ENCODE measurements at regions not wholly inside any gene's neighbourhood (a gene's known extent, or its start where the extent isn't known, plus 50 kb on each side); places are given as distances from the start of the nearest gene placed in this dataset.
"Not testable (repeated sequence)": the region's sequence is repeated elsewhere in the genome, so short reads cannot be mapped to it uniquely, and the experiment has no call there.

DNA sequence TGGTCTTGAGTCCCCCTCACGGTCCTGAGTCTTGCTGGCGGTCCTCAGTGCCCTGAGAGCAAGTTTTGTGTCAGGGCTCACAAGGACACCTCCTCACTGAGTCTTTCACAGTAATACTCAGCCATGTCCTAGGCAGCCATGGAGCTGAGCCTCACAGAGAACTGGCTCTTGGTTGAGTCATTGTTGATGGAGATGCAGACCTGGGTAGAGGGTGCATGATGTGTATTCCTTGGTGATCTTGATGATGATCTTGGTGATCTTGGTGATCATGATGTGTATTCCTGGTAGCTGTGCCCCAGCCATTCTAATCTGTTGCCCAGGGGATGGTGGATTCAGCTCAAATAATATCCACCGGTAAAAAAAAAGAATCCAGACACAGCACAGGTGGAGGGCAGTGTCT is 495.4 kb downstream of the TMEM121 start:
- peaks cover 11% of the 10 kb centered on the region for H3K36me3 Mint-ChIP-seq
- intact Hi-C loops (cut with micrococcal nuclease): loop anchor here (1.0 kb wide), 1 partner anchor 9 kb away; no protein-coding TSS in a partner anchor
- H3K27me3 Mint-ChIP-seq: peaks cover 2% of the 10 kb centered on the region
- peak overlapping the region; percentile 87 for H3K27ac Mint-ChIP-seq
- no peak overlapping the region for H3K4me3 Mint-ChIP-seq
- no peak for DNase-seq
- H3K9me3 Mint-ChIP-seq: peaks cover 9% of the 10 kb centered on the region
- H3K4me1 Mint-ChIP-seq (ENCODE audit: low read depth): peaks cover 47% of the 10 kb centered on the region
- POLR2A ChIA-PET: interaction anchor here (1.5 kb wide), 1 partner anchor 8 kb away, joined by 7 read pairs; no protein-coding TSS in a partner anchor
- CTCF ChIA-PET: interaction anchor here (1.4 kb wide), 1 partner anchor 8 kb away, joined by 6 read pairs; no protein-coding TSS in a partner anchor

DNA sequence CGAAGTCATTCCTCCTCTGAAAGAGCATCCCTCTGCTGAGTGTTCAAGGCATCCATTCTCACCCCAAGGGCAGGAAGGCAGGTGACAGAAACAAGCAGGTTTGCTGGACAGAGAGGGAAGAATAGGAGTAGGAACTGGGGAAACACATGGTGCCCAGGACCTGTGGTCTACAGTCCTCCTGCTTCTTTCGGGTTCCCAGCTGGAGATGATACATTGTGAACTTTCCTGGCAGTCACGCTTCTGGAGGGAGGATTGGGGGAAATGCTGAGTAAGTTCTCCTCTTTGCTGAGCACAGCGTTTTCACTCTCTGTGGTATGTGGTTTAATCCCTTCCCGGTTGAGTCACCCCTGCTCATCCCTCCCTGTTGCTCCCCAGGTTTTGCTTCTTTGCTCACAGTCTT is 496.3 kb downstream of the TMEM121 start:
- not testable (repeated sequence) for H3K27me3 Mint-ChIP-seq, H3K4me3 Mint-ChIP-seq, H3K9me3 Mint-ChIP-seq
- peak overlapping the region; percentile 87 for H3K27ac Mint-ChIP-seq
- intact Hi-C loops (cut with micrococcal nuclease): loop anchor here (1.0 kb wide), 1 partner anchor 9 kb away; no protein-coding TSS in a partner anchor
- ChIA-PET POLR2A (interaction anchor here (1.5 kb wide), 1 partner anchor 9 kb away, joined by 7 read pairs; no protein-coding TSS in a partner anchor), CTCF (interaction anchor here (1.4 kb wide), 1 partner anchor 9 kb away, joined by 6 read pairs; no protein-coding TSS in a partner anchor)
- H3K36me3 Mint-ChIP-seq: peaks cover 11% of the 10 kb centered on the region
- peaks cover 42% of the 10 kb centered on the region for H3K4me1 Mint-ChIP-seq (ENCODE audit: low read depth)
- DNase-seq: peak; percentile 48

- Mint-ChIP-seq H3K27ac (peak overlapping the region; percentile 87), H3K9me3 (peaks cover 9% of the 10 kb centered on the region), H3K36me3 (peaks cover 11% of the 10 kb centered on the region), H3K4me1 (ENCODE audit: low read depth) (peaks cover 45% of the 10 kb centered on the region), H3K4me3 (no peak overlapping the region), H3K27me3 (peaks cover 2% of the 10 kb centered on the region)
- DNase-seq: no peak
- ChIA-PET CTCF (no interaction called here), POLR2A (no interaction called here)
- intact Hi-C loops (cut with micrococcal nuclease): no loop called here
These were observed 497.0 kb downstream of the TMEM121 start for GRCh38 chr14:106023411-106023810.

DNA sequence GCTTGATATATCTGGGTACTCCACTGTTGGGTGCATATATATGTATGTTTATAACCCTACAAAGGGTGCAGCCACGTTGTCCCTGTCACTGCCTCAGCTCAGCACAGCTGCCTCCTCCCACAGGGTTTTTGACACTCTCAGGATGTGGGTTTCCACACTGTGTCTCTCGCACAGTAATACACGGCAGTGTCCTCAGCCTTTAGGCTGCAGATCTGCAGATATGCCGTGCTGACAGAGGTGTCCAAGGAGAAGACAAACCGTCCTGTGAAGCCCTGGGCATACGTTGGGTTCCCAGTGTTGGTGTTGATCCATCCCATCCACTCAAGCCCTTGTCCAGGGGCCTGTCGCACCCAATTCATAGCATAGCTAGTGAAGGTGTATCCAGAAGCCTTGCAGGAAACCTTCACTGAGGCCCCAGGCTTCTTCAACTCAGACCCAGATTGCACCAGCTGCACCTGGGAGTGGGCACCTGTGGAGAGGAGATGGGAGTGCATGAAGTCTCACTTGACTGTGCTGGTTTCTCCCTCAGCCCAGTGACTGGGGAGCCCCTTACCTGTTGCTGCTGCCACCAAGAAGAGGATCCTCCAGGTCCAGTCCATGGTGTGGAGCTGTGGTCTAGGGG is 498.7 kb downstream of the TMEM121 start:
- ChIA-PET POLR2A (no interaction called here), CTCF (interaction anchor here (0.9 to 2.1 kb wide), 3 partner anchors 8 to 69 kb away, joined by 3 to 8 read pairs (median 5); no protein-coding TSS in a partner anchor)
- Mint-ChIP-seq H3K27ac (peak overlapping the region; percentile 56), H3K36me3 (peaks cover 11% of the 10 kb centered on the region), H3K27me3 (peaks cover 4% of the 10 kb centered on the region), H3K9me3 (peaks cover 9% of the 10 kb centered on the region), H3K4me1 (ENCODE audit: low read depth) (peaks cover 48% of the 10 kb centered on the region), H3K4me3 (peak overlapping the region; percentile 32)
- intact Hi-C loops (cut with micrococcal nuclease): no loop called here
- DNase-seq: peak; percentile 53

DNA sequence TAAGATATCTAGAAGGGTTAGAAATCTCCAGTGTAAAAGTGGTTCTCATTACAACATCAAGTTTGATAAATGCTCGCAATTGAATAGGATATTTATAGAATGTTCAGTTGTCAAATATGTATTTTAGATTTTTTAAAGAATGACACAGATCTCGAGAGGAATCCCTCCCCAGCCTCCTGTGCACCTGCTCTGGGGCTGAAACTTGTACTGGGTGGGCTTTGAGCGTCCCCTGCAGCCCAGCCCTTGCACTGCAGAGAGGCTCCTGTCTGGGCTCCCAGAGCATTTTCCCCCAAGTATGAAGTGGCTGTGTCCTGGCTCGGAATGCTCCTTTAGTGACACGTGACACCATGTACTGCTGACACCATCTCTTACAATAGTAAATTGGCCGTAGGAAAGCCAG is 499.6 kb downstream of the TMEM121 start:
- Mint-ChIP-seq H3K4me1 (ENCODE audit: low read depth) (peaks cover 48% of the 10 kb centered on the region), H3K27me3 (peaks cover 4% of the 10 kb centered on the region), H3K27ac (no peak overlapping the region), H3K4me3 (no peak overlapping the region), H3K9me3 (peaks cover 9% of the 10 kb centered on the region), H3K36me3 (peaks cover 11% of the 10 kb centered on the region)
- intact Hi-C loops (cut with micrococcal nuclease): no loop called here
- CTCF ChIA-PET: interaction anchor here (2.1 kb wide), 1 partner anchor 24 kb away, joined by 8 read pairs; no protein-coding TSS in a partner anchor
- DNase-seq: no peak
- POLR2A ChIA-PET: no interaction called here

DNA sequence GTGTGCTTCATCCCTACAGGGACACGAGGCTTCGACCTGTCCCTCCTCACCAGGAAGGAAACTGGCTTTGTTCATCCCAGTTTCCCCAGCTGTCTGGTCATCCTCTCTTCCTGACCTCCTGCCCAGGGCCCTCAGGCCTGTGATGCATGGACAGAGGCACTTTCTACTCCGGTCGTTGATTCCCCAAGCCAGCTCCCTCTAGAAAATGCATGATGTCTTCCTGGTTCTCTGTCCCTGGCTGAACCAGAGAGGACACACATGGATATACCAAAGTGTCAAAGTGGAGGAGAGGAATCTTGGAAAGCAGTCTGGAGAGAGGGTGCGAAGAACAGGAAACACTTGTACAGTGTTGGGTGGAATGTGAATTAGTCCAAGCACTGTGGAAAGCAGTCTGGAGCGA is 501.4 kb downstream of the TMEM121 start:
- H3K4me1 Mint-ChIP-seq (ENCODE audit: low read depth): peaks cover 33% of the 10 kb centered on the region
- POLR2A ChIA-PET; DNase-seq; intact Hi-C loops (cut with micrococcal nuclease); H3K4me3 Mint-ChIP-seq; H3K9me3 Mint-ChIP-seq; H3K27me3 Mint-ChIP-seq: not testable (repeated sequence)
- CTCF ChIA-PET: interaction anchor here (2.1 kb wide), 1 partner anchor 26 kb away, joined by 8 read pairs; no protein-coding TSS in a partner anchor
- H3K36me3 Mint-ChIP-seq: peaks cover 11% of the 10 kb centered on the region
- peak overlapping the region; percentile 20 for H3K27ac Mint-ChIP-seq

DNA sequence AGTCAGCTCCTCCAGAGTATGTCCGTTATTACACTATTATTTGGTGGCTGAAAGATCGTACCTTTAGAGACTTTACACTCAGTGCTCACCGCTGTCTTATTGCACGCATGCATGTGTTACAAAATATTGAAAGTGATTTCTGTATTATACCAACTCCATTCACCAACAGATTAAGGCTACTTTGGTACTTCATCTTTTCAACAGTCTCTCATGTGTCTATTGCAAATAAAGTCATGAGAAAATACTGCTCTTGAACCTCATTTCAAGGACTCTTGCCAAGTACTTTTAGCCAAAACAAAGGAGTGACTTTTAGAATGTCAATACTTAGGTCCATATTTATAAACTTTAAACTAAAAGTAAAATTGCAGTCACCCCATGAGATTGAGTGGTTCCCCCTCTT is 503.6 kb downstream of the TMEM121 start:
- Mint-ChIP-seq H3K4me1 (ENCODE audit: low read depth) (peaks cover 32% of the 10 kb centered on the region), H3K4me3 (no peak overlapping the region)

GRCh38 chr14:106037380-106037779 is 511.0 kb downstream of the TMEM121 start:
- no peaks in the 10 kb centered on the region for H3K9me3 Mint-ChIP-seq
- H3K4me3 Mint-ChIP-seq: no peak overlapping the region
- intact Hi-C loops (cut with micrococcal nuclease): no loop called here
- POLR2A ChIA-PET: no interaction called here
- DNase-seq: no peak
- H3K27me3 Mint-ChIP-seq: peaks cover 2% of the 10 kb centered on the region
- CTCF ChIA-PET: interaction anchor here (2.5 to 5.2 kb wide), 3 partner anchors 8 to 35 kb away, joined by 9 to 29 read pairs (median 16); no protein-coding TSS in a partner anchor
- H3K36me3 Mint-ChIP-seq: no peaks in the 10 kb centered on the region
- peaks cover 25% of the 10 kb centered on the region for H3K4me1 Mint-ChIP-seq (ENCODE audit: low read depth)
- H3K27ac Mint-ChIP-seq: no peak overlapping the region

More for the DNA sequence above, 503.6 kb downstream of the TMEM121 start:
- Mint-ChIP-seq H3K9me3 (no peaks in the 10 kb centered on the region), H3K27me3 (peaks cover 4% of the 10 kb centered on the region), H3K36me3 (peaks cover 2% of the 10 kb centered on the region), H3K27ac (no peak overlapping the region)
- CTCF ChIA-PET: interaction anchor here (1.1 kb wide), 3 partner anchors 15 to 24 kb away, joined by 3 to 4 read pairs (median 3); no protein-coding TSS in a partner anchor
- intact Hi-C loops (cut with micrococcal nuclease): loop anchor here (1.0 kb wide), 1 partner anchor 13 kb away; no protein-coding TSS in a partner anchor
- DNase-seq: no peak
- POLR2A ChIA-PET: interaction anchor here (1.0 kb wide), 1 partner anchor 16 kb away, joined by 3 read pairs; no protein-coding TSS in a partner anchor

- Mint-ChIP-seq H3K27me3 (peaks cover 4% of the 10 kb centered on the region), H3K4me1 (ENCODE audit: low read depth) (peaks cover 24% of the 10 kb centered on the region), H3K27ac (no peak overlapping the region), H3K9me3 (no peaks in the 10 kb centered on the region), H3K4me3 (no peak overlapping the region), H3K36me3 (no peaks in the 10 kb centered on the region)
- ChIA-PET CTCF (interaction anchor here (1.1 to 5.2 kb wide), 4 partner anchors 24 to 64 kb away, joined by 3 to 29 read pairs (median 14); no protein-coding TSS in a partner anchor), POLR2A (no interaction called here)
- intact Hi-C loops (cut with micrococcal nuclease): no loop called here
- DNase-seq: no peak
These were observed 511.9 kb downstream of the TMEM121 start for GRCh38 chr14:106038263-106038662.

DNA sequence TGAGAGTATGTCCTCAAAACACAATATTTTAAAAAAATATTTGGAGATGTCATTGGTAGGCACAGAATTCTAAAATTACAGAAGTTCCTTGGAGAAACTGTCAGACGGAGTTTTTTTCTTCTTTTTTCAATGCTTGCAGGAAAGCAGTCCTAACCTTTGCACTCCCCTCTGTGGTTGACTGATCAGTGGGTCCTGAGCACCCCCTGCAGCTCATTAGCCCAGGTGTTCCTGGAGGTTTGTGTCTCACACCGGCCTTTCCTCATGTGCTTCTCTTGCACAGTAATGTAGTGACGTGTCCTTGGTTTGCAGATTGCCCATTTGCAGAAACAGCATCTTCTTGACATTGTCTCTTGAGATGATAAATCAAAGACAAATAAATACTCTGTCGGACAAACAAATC is 513.0 kb downstream of the TMEM121 start:
- Mint-ChIP-seq H3K4me1 (ENCODE audit: low read depth) (peaks cover 17% of the 10 kb centered on the region), H3K4me3 (no peak overlapping the region), H3K9me3 (no peaks in the 10 kb centered on the region), H3K27me3 (peaks cover 4% of the 10 kb centered on the region), H3K36me3 (no peaks in the 10 kb centered on the region), H3K27ac (no peak overlapping the region)
- ChIA-PET POLR2A (no interaction called here), CTCF (interaction anchor here (1.1 to 5.2 kb wide), 5 partner anchors 23 to 65 kb away, joined by 3 to 29 read pairs (median 5); no protein-coding TSS in a partner anchor)
- peak; percentile 77 for DNase-seq
- intact Hi-C loops (cut with micrococcal nuclease): no loop called here

DNA sequence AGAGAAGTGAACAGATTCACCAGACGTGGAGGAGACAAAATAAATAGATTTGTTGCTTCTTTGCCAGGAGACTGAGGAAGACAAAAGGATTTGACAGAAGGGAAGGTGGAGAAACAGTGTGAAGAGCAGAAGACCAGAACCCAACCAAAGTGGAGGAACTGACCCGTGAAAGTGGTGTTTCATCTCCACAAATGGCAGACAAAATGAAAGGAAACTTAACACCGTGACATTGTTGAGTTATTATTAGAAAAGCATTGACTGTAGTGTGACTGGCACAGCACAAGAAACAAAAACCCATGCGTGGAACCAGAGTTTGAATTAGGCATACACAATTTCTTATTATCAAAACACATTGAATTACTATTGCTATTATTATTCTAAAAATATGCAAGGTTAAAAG is 518.1 kb downstream of the TMEM121 start:
- DNase-seq: no peak
- Mint-ChIP-seq H3K4me3 (no peak overlapping the region), H3K9me3 (no peaks in the 10 kb centered on the region), H3K4me1 (ENCODE audit: low read depth) (peaks cover 14% of the 10 kb centered on the region), H3K36me3 (no peaks in the 10 kb centered on the region), H3K27ac (no peak overlapping the region), H3K27me3 (peaks cover 8% of the 10 kb centered on the region)
- ChIA-PET CTCF (interaction anchor here (0.6 to 2.9 kb wide), 14 partner anchors 8 to 136 kb away, joined by 3 to 22 read pairs (median 5); no protein-coding TSS in a partner anchor), POLR2A (no interaction called here)
- intact Hi-C loops (cut with micrococcal nuclease): loop anchor here (2.0 kb wide), 1 partner anchor 18 kb away; no protein-coding TSS in a partner anchor

DNA sequence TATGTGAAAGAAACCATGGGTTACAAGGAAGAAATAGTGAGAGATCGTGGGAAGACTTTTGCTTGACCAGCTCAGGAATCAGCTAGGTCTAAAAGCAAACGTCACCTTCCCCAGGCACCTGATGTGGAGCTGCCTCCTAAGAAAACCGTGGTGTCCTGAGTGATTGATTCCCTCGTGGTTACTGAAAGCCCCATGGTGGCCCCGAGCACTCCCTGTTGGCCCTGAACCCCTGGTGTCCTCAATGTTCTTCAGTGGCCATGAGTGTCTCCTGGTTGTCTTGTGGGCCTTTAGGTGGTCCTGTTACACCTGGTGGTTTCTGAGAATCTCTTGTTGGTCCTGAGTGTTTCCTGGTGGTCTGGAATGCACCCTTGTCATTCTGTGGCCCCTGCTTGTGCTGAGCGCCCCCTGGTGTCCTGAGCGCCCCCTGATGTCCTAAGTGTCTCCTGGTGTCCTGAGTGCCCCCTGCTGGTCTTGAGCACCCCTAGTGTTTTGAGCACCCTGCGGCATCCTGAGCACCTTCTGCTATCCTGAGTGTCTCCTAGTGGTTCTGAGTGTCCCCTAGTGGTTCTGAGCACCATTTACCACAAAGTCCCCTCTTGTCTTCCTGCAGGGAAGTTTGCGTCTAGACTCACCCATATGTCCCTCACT is 518.7 kb downstream of the TMEM121 start:
- Mint-ChIP-seq H3K27ac (peak overlapping the region; percentile 57), H3K4me3 (no peak overlapping the region), H3K9me3 (no peaks in the 10 kb centered on the region), H3K4me1 (ENCODE audit: low read depth) (peaks cover 12% of the 10 kb centered on the region), H3K36me3 (no peaks in the 10 kb centered on the region), H3K27me3 (peaks cover 12% of the 10 kb centered on the region)
- peak; percentile 92 for DNase-seq
- ChIA-PET CTCF (interaction anchor here (0.6 to 2.9 kb wide), 22 partner anchors 9 to 720 kb away, joined by 3 to 22 read pairs (median 4); no protein-coding TSS in a partner anchor), POLR2A (no interaction called here)
- intact Hi-C loops (cut with micrococcal nuclease): loop anchor here (1.0 to 2.0 kb wide), 3 partner anchors 18 to 100 kb away; no protein-coding TSS in a partner anchor

All from activated CD4-positive, alpha-beta memory T cell treated with anti-CD3 and anti-CD28 coated beads for 36 hours (primary cell).